Lung (tissue), 11 donors: ENCODE measurements at regions not wholly inside any gene's neighbourhood (a gene's known extent, or its start where the extent isn't known, plus 50 kb on each side); places are given as distances from the start of the nearest gene placed in this dataset.
A peak's percentile ranks its signal among the peaks of the same experiment; 100 is the strongest.

Source experiments
- ATAC-seq: fragments of 200-7000 bp; cut with Tn5 transposase; one replicate; pipeline ENCODE4 v1.9.1; 2020; ENCODE audit warnings: moderate number of reproducible peaks; ENCODE audit not compliant: insufficient read depth, low FRiP score
- DNase-seq, 3 donors: peaks; one replicate each; pipeline ENCODE4 v3.0.0-alpha.2; 2013 to 2017
- H3K27ac ChIP-seq, 2 donors: one replicate each; pipeline ENCODE4 v1.5.1; 2013; ENCODE audit warnings: mild to moderate bottlenecking in 2 of 2, moderate library complexity in 2 of 2, control low read depth in 1 of 2, inconsistent platforms in 1 of 2, low read depth in 1 of 2, low read length in 1 of 2
- H3K27me3 ChIP-seq, 3 donors: one replicate each; pipeline ENCODE4 v1.5.1; 2013; ENCODE audit warnings: low read length in 2 of 3; ENCODE audit not compliant: control insufficient read depth in 3 of 3, insufficient read depth in 3 of 3
- H3K36me3 ChIP-seq, 4 donors: one replicate each; pipeline ENCODE4 v1.5.1; 2013; ENCODE audit warnings: low read length in 4 of 4, mild to moderate bottlenecking in 1 of 4, moderate library complexity in 1 of 4; ENCODE audit not compliant: control insufficient read depth in 4 of 4, insufficient read depth in 4 of 4
- H3K4me1 ChIP-seq, 5 donors: one replicate each; pipeline ENCODE4 v1.5.1; 2013; ENCODE audit warnings: low read length in 5 of 5, mild to moderate bottlenecking in 2 of 5, moderate library complexity in 1 of 5; ENCODE audit not compliant: control insufficient read depth in 5 of 5, insufficient read depth in 5 of 5
- H3K4me3 ChIP-seq: one replicate; pipeline ENCODE4 v1.5.1; 2013; ENCODE audit warnings: mild to moderate bottlenecking, control low read depth, moderate library complexity
- H3K9ac ChIP-seq, 2 donors: one replicate each; pipeline ENCODE4 v1.5.1; 2013; ENCODE audit warnings: low read length in 2 of 2, control low read depth in 1 of 2; ENCODE audit not compliant: insufficient read depth in 1 of 2
- H3K9me3 ChIP-seq, 4 donors: one replicate each; pipeline ENCODE4 v1.5.1; 2013; ENCODE audit warnings: low read length in 3 of 4, mild to moderate bottlenecking in 1 of 4, moderate library complexity in 1 of 4; ENCODE audit not compliant: control insufficient read depth in 4 of 4, insufficient read depth in 3 of 4
- WGBS, 2 donors: extraction: QIAGEN DNeasy Blood & Tissue Kit; methylation state at CpG; one replicate each; pipeline ENCODE4 v1.1.7; 2013; 5-methylcytosine and 5-hydroxymethylcytosine counted together
- TF ChIP-seq, protein P1 (sequence below): IDR thresholded peaks from 2 replicates; pipeline ENCODE4 v1.5.1; 2012; ENCODE audit warnings: mild to moderate bottlenecking; ENCODE audit errors: control extremely low read depth, extremely low read depth
- donor health status: control.
- donor health status: control.
- donor health status: Bipolar disorder and iron deficiency.
- donor health status: healthy.
- donor health status: DM: yes; HTN: yes; CAD: no.

DNA sequence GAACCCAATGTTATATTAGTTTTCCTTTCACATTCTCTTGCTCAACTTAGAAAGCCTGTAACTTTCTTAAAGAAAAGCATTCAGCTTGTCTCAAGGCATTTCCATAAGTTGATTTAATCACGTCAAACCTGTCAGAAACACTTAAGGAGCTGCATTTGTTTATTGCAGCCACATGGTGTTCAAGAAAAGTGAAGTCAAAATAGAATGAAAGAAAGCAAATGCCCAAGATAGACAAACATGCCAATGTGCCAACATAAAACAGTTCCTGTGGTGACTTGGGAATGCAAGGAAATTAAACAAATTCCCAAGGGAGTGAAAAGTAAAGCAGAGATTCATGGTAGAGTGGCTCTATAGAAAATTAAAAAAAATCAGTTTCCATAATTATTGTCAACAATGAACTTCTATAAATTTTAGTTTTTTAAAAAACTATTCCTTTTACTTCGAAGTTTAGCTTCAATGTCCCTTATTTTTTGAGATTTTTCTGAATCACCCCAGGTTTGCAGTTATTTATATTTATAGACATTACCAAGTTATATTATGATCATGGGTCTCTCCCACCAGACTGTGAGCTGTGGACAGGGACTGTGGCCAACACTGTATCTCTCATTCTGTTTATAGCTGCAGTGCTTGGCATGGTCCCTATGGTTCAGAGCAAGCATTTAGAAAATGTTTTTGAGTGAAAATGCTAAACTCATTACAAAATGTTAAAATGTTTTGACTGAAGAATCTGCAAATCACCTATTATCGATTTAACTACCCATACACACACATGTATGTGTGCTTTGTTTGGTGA, 887.4 kb downstream of the REEP3 start:
- H3K4me3 ChIP-seq: no peak overlapping the region
- 69 to 80% methylated on average over 3 of the region's 3 CpGs for WGBS, 2 donors
- ATAC-seq (no peak), DNase-seq (peak in 2 of 3 donors; percentile 45 to 54)
- no peak overlapping the region for H3K9ac ChIP-seq
- peaks cover 0 to 7% (median 0%) of the 10 kb centered on the region in 5 donors for H3K4me1 ChIP-seq
- TF ChIP-seq, protein P1, sequence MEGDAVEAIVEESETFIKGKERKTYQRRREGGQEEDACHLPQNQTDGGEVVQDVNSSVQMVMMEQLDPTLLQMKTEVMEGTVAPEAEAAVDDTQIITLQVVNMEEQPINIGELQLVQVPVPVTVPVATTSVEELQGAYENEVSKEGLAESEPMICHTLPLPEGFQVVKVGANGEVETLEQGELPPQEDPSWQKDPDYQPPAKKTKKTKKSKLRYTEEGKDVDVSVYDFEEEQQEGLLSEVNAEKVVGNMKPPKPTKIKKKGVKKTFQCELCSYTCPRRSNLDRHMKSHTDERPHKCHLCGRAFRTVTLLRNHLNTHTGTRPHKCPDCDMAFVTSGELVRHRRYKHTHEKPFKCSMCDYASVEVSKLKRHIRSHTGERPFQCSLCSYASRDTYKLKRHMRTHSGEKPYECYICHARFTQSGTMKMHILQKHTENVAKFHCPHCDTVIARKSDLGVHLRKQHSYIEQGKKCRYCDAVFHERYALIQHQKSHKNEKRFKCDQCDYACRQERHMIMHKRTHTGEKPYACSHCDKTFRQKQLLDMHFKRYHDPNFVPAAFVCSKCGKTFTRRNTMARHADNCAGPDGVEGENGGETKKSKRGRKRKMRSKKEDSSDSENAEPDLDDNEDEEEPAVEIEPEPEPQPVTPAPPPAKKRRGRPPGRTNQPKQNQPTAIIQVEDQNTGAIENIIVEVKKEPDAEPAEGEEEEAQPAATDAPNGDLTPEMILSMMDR: no peak
- no peak overlapping the region for H3K27ac ChIP-seq
- no peaks in the 10 kb centered on the region for H3K36me3 ChIP-seq
- H3K27me3 ChIP-seq: no peaks in the 10 kb centered on the region
- peaks cover 0 to 1% (median 0%) of the 10 kb centered on the region in 4 donors for H3K9me3 ChIP-seq

DNA sequence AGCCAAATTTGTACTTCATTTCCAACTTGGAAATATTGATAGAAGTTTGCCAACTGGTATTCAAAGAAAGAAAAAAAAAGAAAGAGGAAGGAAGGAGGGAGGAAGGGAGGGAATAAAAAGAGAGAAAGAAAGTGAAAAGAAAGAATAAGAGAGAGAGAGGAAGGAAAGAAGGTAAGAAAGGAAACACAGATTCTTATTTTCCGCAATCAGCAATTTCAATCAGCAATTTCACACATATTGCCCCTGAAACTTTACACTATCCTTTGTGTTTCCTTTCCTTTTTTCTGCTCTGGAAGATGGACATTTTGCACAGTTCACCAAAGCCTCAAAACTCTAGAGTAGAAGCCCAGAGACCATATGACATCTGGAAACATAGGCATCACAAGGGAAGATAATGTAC, 888.1 kb downstream of the REEP3 start:
- H3K36me3 ChIP-seq: no peaks in the 10 kb centered on the region
- WGBS, 2 donors: 93 to 100% methylated on average over 1 of the region's 1 CpG
- H3K9me3 ChIP-seq: peaks cover 0 to 1% (median 0%) of the 10 kb centered on the region in 4 donors
- peaks cover 0 to 7% (median 0%) of the 10 kb centered on the region in 5 donors for H3K4me1 ChIP-seq
- ATAC-seq (no peak), DNase-seq (no peak)
- TF ChIP-seq, protein P1: no peak
- H3K4me3 ChIP-seq: no peak overlapping the region
- H3K27me3 ChIP-seq: no peaks in the 10 kb centered on the region
- no peak overlapping the region for H3K9ac ChIP-seq
- no peak overlapping the region for H3K27ac ChIP-seq

DNA sequence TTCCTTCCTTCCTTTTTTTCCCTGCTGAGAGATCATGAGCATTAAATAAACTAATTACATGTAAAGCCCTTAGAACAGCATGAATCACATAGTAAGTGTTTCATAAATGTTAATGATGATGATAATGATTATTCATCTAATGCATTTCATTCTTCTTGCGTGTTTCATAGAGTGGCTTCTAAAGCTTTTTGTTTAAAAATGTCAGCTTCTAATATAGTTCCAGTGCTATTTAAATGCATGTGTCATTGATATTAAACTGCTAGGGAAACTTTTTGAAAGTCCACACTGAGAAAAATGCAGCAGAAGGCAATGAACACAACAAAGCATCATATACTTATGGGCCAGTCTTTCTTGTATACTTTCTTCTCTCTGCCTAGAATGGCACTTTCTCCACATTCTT, 894.8 kb downstream of the REEP3 start:
- DNase-seq (no peak), ATAC-seq (no peak)
- TF ChIP-seq, protein P1: no peak
- Histone ChIP-seq H3K36me3 (no peaks in the 10 kb centered on the region), H3K4me3 (no peak overlapping the region), H3K27ac (no peak overlapping the region), H3K9ac (no peak overlapping the region), H3K9me3 (no peaks in the 10 kb centered on the region), H3K27me3 (no peaks in the 10 kb centered on the region), H3K4me1 (no peaks in the 10 kb centered on the region)
- 83 to 96% methylated on average over 1 of the region's 1 CpG for WGBS, 2 donors
